ENCODE measurements at regions not wholly inside any gene's neighbourhood (a gene's known extent, or its start where the extent isn't known, plus 50 kb on each side); places are given as distances from the start of the nearest gene placed in this dataset.
"Not testable (repeated sequence)": the region's sequence is repeated elsewhere in the genome, so short reads cannot be mapped to it uniquely, and the experiment has no call there.

DNA sequence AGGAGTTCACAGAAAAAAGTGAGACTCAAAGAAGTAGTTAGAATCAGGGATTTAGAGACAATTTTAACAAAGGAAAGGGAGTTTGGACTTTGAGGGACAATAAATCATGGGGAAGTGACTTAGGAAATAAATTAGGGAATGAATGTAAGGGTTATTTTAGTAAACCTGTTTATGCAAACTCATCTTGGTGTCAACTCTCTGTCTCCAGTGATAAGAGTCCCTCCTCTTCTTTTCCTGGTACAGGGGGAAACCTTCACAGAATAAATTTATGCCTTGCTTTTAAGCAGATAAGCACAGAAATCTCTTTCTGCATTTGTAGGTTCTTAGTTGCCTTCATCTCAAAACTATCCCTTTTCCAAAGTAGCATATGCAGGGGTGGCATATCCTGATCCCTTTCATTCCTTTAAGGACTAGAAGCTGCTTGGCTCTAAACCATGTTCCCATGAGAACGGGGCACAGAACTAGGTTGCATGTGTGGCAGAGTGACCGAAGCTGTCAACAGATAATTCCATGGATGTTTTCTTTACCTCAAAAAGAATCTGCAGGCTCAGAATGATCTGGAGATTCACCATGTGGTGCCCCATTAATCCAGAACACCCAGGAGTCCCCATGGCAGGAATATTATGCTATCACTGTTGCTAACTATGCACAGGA is 155.4 kb downstream of the ZNF648 start:
- DNase-seq (ENCODE audit: low read depth, low spot score), result no peak
- in situ Hi-C loops (cut with HindIII; ENCODE audit: low pct_unique_long_range_greater_than_20kb, low sequenced_read_pairs), result no loop called here

DNA sequence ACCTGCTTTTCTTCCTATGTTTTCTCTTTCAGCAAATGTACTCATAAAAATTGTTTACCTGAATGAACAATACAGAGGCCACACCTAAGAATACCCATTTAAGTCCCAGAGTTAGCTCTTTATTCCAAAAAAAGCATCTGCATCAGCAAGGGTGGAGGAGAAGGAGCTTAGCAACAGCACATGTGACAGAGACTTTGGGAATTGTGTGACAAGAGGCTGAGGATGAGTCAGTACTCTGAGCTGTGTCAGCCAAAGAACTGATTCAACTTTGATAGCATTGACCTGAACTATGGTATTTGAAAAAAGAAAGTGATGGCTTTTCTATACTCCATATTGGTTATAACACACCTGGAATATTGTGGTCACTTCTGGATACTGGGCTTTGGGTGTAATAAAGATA is 162.7 kb downstream of the ZNF648 start:
- DNase-seq (ENCODE audit: low read depth, low spot score), result no peak
- in situ Hi-C loops (cut with HindIII; ENCODE audit: low pct_unique_long_range_greater_than_20kb, low sequenced_read_pairs), result no loop called here

DNA sequence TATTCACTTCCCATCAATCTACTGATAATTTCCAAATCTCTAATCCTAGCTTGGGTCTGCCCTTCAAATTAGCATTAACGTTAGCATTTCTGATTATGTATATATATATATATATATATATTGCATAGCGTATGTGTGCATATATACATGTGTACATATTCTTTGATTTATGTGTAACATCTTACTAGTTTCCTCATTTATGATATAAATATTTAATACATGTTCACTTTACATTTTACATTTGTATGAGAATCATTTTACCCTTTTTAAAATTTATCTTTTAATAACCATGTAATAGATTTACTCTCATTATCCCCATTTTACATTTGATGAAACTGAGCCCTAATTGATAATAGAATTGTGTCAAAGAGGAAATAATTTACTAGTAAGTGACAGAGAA is 164.7 kb downstream of the ZNF648 start:
- in situ Hi-C loops (cut with HindIII; ENCODE audit: low pct_unique_long_range_greater_than_20kb, low sequenced_read_pairs), result no loop called here

DNA sequence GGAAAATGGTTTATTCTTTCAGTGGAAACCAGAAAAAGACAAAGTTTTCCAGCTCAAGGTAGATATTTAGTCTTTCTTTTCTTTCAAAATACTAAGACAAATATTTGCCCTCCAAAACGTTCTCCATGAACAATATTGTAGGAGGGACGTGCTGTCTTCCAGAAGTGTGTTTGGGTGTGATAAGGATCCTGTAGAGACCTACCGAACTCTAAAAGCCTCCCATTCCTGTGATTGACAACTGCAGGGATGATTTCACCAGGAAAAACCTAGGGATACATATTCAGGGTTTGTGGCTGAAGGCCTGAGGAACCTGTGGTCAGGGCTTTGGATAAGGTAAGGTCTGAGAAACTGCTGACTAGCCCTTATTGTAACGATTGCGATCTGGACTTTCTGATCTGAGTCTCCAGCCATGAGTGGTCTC is 167.1 kb downstream of the ZNF648 start:
- in situ Hi-C loops (cut with HindIII; ENCODE audit: low pct_unique_long_range_greater_than_20kb, low sequenced_read_pairs), result no loop called here
- DNase-seq (ENCODE audit: low read depth, low spot score), result no peak

More for the DNA sequence above, 164.7 kb downstream of the ZNF648 start:
- DNase-seq (ENCODE audit: low read depth, low spot score), result no peak

DNA sequence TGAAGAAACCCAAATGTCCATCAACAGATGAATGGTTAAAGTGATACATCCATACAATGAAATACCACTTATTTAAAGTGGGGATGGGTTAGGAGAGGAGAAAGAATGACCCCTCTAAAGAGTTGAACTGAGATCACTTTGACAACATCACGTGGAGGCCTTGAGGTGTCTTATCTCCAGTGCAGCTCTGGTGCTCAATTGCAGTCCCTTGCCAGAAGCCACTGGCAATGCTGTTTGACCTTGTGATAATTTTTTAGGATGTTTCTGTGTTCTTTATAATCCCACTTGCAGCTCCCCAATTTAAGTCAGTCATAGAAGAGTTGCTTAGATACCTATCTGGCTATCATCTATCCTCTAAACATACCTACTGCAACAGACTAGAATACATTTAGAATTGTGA is 167.6 kb downstream of the ZNF648 start:
- no peak for DNase-seq (ENCODE audit: low read depth, low spot score)
- in situ Hi-C loops (cut with HindIII; ENCODE audit: low pct_unique_long_range_greater_than_20kb, low sequenced_read_pairs), result no loop called here

DNA sequence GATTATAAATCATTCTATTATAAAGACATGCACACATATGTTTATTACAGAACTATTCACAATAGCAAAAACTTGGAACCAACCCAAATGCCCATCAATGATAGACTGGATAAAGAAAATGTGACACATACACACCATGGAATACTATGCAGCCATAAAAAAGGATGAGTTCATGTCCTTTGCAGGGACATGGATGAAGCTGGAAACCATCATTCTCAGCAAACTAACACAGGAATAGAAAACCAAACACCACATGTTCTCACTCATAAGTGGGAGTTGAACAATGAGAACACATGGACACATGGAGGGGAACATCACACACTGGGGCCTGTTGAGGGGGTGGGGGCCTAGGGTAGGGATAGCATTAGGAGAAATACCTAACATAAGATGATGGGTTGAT is 168.4 kb downstream of the ZNF648 start:
- in situ Hi-C loops (cut with HindIII; ENCODE audit: low pct_unique_long_range_greater_than_20kb, low sequenced_read_pairs); DNase-seq (ENCODE audit: low read depth, low spot score): not testable (repeated sequence)

DNA sequence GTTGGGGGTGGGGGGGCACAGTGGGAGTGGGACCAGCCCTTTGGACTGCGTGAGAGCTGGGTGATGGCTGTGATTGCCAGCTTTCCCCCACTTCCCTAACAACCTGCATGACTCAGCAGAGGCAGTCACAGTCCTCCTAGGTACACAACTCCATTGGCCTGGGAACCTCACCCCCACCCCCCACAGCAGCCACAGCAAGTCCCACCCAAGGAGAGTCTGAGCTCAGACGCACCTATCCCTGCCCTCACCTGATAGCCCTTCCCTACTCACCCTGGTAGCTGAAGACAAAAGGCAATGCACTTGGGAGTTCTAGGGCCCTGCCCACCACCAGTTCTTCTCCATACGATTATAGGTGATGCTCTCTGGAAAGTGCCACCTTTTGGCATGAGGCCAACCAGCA is 188.9 kb downstream of the ZNF648 start:
- no peak for DNase-seq (ENCODE audit: low read depth, low spot score)
- in situ Hi-C loops (cut with HindIII; ENCODE audit: low pct_unique_long_range_greater_than_20kb, low sequenced_read_pairs), result no loop called here

DNA sequence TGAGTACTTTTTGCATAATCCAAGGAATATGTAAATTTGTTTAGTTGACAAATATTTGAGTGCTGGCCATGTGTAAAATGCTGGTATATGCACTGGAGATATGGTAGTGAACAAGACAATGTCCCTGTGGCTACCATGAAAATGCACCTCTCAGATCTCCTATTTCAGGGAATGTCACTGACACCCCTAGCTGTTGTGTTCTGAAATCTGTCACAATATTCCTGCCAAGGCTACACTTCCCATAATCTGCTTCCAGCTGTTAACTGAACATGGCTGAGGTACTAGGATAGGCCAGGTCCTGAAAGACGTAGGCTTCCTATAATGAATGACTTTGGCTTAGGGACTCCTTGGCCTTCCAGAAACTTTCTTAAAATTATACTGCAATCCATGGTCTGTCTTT is 197.8 kb downstream of the ZNF648 start:
- in situ Hi-C loops (cut with HindIII; ENCODE audit: low pct_unique_long_range_greater_than_20kb, low sequenced_read_pairs), result no loop called here
- DNase-seq (ENCODE audit: low read depth, low spot score), result no peak

DNA sequence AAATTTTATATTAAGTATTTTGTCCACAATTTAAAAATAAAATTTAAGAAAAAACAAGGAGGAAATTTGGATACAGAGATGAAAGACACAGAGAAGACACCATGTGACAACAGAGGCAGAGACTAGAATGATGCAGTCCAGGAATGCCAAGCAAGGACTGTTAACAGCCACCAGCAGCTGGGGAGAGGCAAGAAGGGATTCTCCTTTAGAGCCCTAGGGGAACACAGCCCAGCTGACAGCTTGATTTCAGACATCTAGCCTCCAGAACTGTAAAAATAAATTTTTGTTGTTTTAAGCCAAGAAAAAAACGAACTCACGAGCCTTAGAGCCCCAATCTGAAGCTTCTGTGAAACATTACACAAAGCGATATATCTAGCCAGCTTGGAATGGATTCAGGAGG is 198.5 kb downstream of the ZNF648 start:
- DNase-seq (ENCODE audit: low read depth, low spot score), result no peak
- in situ Hi-C loops (cut with HindIII; ENCODE audit: low pct_unique_long_range_greater_than_20kb, low sequenced_read_pairs), result no loop called here

DNA sequence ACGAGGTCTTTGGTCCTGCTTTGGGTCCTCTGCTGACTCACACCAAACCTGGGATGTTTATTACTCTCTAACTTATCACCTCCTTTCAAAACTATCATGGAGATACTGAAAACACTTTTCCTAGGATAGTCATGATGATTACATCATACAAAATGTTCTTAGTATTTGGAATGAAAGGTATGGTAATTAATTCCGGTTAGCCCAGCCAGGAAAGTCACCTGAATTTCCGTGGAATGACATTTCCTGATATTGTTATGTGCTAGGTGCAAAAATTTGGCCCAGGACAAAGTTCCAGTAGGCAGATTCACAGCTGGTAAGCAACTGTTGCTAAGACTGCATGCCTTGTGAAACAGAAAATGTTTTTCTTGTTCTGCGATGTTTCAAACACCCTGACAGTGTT is 203.4 kb downstream of the ZNF648 start:
- in situ Hi-C loops (cut with HindIII; ENCODE audit: low pct_unique_long_range_greater_than_20kb, low sequenced_read_pairs), result no loop called here
- DNase-seq (ENCODE audit: low read depth, low spot score), result no peak

Measured in SK-MEL-5 (cell line).